Naive thymus-derived CD4-positive, alpha-beta T cell (primary cell): ENCODE measurements at regions not wholly inside any gene's neighbourhood (a gene's known extent, or its start where the extent isn't known, plus 50 kb on each side); places are given as distances from the start of the nearest gene placed in this dataset.

ENCODE experiments used
- ATAC-seq: fragments of 150-1000 bp; cut with Tn5 transposase; 2 replicates; pipeline ENCODE4 v1.10.0; 2021; ENCODE audit warnings: mild to moderate bottlenecking, moderate library complexity
- CTCF ChIA-PET: fragments of 350-600 bp; sonication (Branson Sonifier 250); formaldehyde crosslinking; loops from one replicate; lab custom pipeline; 2021; ENCODE audit warnings: antibody characterized with exemption; lab: Charles Lee
- POLR2A ChIA-PET: fragments of 350-600 bp; sonication (Branson Sonifier 250); formaldehyde crosslinking; loops from one replicate; lab custom pipeline; 2021; ENCODE audit warnings: antibody characterized with exemption, inconsistent platforms; lab: Charles Lee
- DNase-seq, 9 donors: peaks; one replicate each; pipeline versions ENCODE4 v3.0.0 to v3.0.0-alpha.2; 2020 to 2022; ENCODE audit warnings: mixed read lengths in 1 of 9
- H3K27ac ChIP-seq: one replicate; pipeline ENCODE4 v1.7.0; 2013; ENCODE audit warnings: mild to moderate bottlenecking, low read depth, low read length, moderate library complexity
- H3K27me3 ChIP-seq, 2 donors: one replicate each; pipeline ENCODE4 v1.7.0; 2013; ENCODE audit warnings: low read length in 2 of 2, mild to moderate bottlenecking in 2 of 2, moderate library complexity in 2 of 2; ENCODE audit not compliant: control insufficient read depth in 2 of 2, insufficient read depth in 2 of 2
- H3K36me3 ChIP-seq, 3 experiments: 1 replicate in 2 of 3; 2 replicates in 1 of 3; pipeline ENCODE4 v1.7.0; 2013; ENCODE audit warnings: low read length in 3 of 3, mild to moderate bottlenecking in 3 of 3, moderate library complexity in 1 of 3; ENCODE audit not compliant: insufficient read depth in 3 of 3, control insufficient read depth in 2 of 3
- H3K4me1 ChIP-seq, 2 donors: one replicate each; pipeline ENCODE4 v1.7.0; 2013; ENCODE audit warnings: low read length in 2 of 2, mild to moderate bottlenecking in 2 of 2, moderate library complexity in 1 of 2; ENCODE audit not compliant: control insufficient read depth in 2 of 2, insufficient read depth in 2 of 2
- H3K4me3 ChIP-seq: 2 replicates; pipeline ENCODE4 v1.7.0; 2013; ENCODE audit warnings: mild to moderate bottlenecking, low read length
- H3K9me3 ChIP-seq, 3 experiments: 1 replicate in 2 of 3; 2 replicates in 1 of 3; pipeline ENCODE4 v1.7.0; 2013; ENCODE audit warnings: low read length in 3 of 3; ENCODE audit not compliant: control insufficient read depth in 2 of 3
- H3K27ac Mint-ChIP-seq, 9 donors: one replicate each; pipeline ENCODE4 v1.8.0; 2020 to 2022; ENCODE audit warnings: mixed read lengths in 9 of 9, mild to moderate bottlenecking in 8 of 9, moderate library complexity in 5 of 9, inconsistent platforms in 2 of 9
- H3K27me3 Mint-ChIP-seq, 5 donors: one replicate each; pipeline ENCODE4 v1.8.0; 2021 to 2022; ENCODE audit warnings: mixed read lengths in 5 of 5, mild to moderate bottlenecking in 1 of 5
- H3K36me3 Mint-ChIP-seq, 5 donors: one replicate each; pipeline ENCODE4 v1.8.0; 2020 to 2022; ENCODE audit warnings: mixed read lengths in 5 of 5, mild to moderate bottlenecking in 3 of 5, inconsistent platforms in 1 of 5
- H3K4me1 Mint-ChIP-seq, 7 donors: one replicate each; pipeline ENCODE4 v1.8.0; 2020 to 2022; ENCODE audit warnings: mixed read lengths in 7 of 7, mild to moderate bottlenecking in 3 of 7, inconsistent platforms in 1 of 7
- H3K4me3 Mint-ChIP-seq, 10 donors: one replicate each; pipeline ENCODE4 v1.8.0; 2020 to 2022; ENCODE audit warnings: mild to moderate bottlenecking in 10 of 10, mixed read lengths in 10 of 10, moderate library complexity in 6 of 10, inconsistent platforms in 2 of 10
- H3K9me3 Mint-ChIP-seq, 11 donors: one replicate each; pipeline ENCODE4 v1.8.0; 2020 to 2022; ENCODE audit warnings: mixed read lengths in 11 of 11, mild to moderate bottlenecking in 4 of 11, inconsistent platforms in 1 of 11, moderate library complexity in 1 of 11
- intact Hi-C, 2 donors: fragments of 100-400 bp; cut with micrococcal nuclease; formaldehyde crosslinking; loops; one replicate each; pipeline ENCODE4 v1.15.1; 2023

DNA sequence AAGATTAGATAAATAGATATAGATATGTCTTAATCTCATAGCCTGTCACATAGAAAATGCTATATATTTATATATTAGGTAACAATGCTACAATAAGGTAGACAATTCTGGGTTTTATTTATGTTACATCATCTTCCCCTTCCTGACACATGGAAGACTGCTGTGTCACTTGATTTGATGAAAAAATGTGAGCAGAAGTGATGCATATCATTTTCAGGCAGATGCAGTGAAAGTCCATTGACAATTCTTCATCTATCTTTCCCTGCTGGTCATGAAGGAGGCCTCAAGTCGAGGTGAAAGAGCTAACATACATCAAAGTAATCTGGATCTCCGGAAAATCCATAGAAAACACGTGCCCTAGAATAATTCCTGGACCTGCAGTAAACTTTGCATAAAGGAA, 57.8 kb upstream of the CHD1 start:
- POLR2A ChIA-PET, result no interaction called here

DNA sequence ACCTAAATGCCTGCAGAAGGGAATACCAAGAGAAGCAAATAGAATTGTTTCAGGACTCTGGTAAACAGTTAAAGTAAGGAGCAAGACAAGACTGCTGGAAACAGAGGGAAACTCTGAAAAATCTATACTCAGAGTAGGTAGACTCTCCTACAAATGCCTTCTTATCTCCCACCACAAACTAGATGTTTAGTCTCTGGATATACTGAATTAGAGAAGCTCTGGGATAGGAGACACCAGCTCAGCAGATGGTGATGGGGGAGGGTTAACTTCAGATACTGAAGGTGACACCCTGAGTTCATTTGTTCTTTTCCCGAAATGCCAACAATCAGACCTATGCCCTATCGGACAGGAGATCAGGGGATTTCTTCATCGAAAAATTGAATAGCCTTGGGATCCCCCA, 54.1 kb upstream of the CHD1 start:
- intact Hi-C loops, result no loop called here
- ChIA-PET CTCF (no interaction called here), POLR2A (no interaction called here)
- peaks cover 0 to 3% (median 0%) of the 10 kb centered on the region in 5 donors for H3K27me3 Mint-ChIP-seq
- Histone ChIP-seq H3K27ac (no peak overlapping the region), H3K36me3 (no peaks in the 10 kb centered on the region), H3K27me3 (no peaks in the 10 kb centered on the region), H3K4me3 (no peak overlapping the region), H3K9me3 (no peaks in the 10 kb centered on the region), H3K4me1 (no peaks in the 10 kb centered on the region)
- ATAC-seq (no peak), DNase-seq (no peak)
- H3K4me1 Mint-ChIP-seq, result peaks cover 0 to 3% (median 0%) of the 10 kb centered on the region in 7 donors
- H3K27ac Mint-ChIP-seq, result no peak overlapping the region
- no peak overlapping the region for H3K4me3 Mint-ChIP-seq
- H3K36me3 Mint-ChIP-seq, result peaks cover 0 to 3% (median 0%) of the 10 kb centered on the region in 5 donors
- H3K9me3 Mint-ChIP-seq, result no peaks in the 10 kb centered on the region

More for the DNA sequence above, 57.8 kb upstream of the CHD1 start:
- Histone ChIP-seq H3K27me3 (no peaks in the 10 kb centered on the region), H3K9me3 (no peaks in the 10 kb centered on the region), H3K4me1 (no peaks in the 10 kb centered on the region), H3K4me3 (no peak overlapping the region), H3K36me3 (no peaks in the 10 kb centered on the region), H3K27ac (no peak overlapping the region)
- intact Hi-C loops, result no loop called here
- ATAC-seq (no peak), DNase-seq (no peak)
- CTCF ChIA-PET, result interaction anchor here (0.7 kb wide), 1 partner anchor 87 kb away, joined by 3 read pairs; no protein-coding TSS in a partner anchor
- Mint-ChIP-seq H3K27ac (no peak overlapping the region), H3K4me1 (peaks cover 0 to 15% (median 9%) of the 10 kb centered on the region in 7 donors), H3K36me3 (no peaks in the 10 kb centered on the region), H3K27me3 (peaks cover 0 to 3% (median 0%) of the 10 kb centered on the region in 5 donors), H3K9me3 (peaks cover 0 to 4% (median 0%) of the 10 kb centered on the region in 11 donors), H3K4me3 (no peak overlapping the region)
